ENCODE measurements at regions not wholly inside any gene's neighbourhood (a gene's known extent, or its start where the extent isn't known, plus 50 kb on each side); places are given as distances from the start of the nearest gene placed in this dataset.

GRCh38 chr3:76111808-76112207, 326.5 kb upstream of the ZNF717 start:
- TF ChIP-seq POLR2A (IDR thresholded peaks at IDR 0.05; ENCODE audit: low read depth, low read length) (no peak), POLR2AphosphoS5 (IDR thresholded peaks at IDR 0.05; ENCODE audit: low read depth, low read length) (no peak), TAF1 (IDR thresholded peaks at IDR 0.05; ENCODE audit: borderline replicate concordance, low read depth, low read length) (no peak)

Measured in GM12892 (cell line).